GM19468 (cell line): ENCODE measurements at regions not wholly inside any gene's neighbourhood (a gene's known extent, or its start where the extent isn't known, plus 50 kb on each side); places are given as distances from the start of the nearest gene placed in this dataset.

Experiments used
- ATAC-seq: cut with Tn5 transposase; IDR thresholded peaks from one replicate; pipeline ENCODE4 v1.9.1; 2021; ENCODE audit warnings: mild to moderate bottlenecking, moderate library complexity, moderate number of reproducible peaks; ENCODE audit not compliant: unreplicated experiment; ENCODE audit errors: extremely low read depth

DNA sequence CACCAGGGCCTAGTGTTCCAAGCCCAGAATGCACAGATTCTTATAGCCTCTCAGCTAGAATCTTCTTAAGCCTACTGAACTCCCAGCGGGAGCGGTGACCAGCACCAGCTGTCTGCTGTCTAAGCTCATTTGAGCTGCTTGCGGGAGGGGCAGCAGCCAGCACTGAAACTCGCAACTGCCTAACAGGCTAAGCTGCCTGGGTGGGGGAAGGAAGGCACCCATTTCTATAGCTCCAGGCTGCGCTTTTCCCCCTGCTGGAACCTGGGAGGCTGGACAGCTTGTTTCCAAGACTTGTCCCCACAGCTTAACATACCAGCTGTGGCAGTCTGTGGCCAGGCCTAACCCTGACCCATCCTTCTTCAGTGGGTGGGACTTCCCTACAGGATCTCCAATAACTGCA is 512.9 kb downstream of the EFNA5 start:
- ATAC-seq: no peak

DNA sequence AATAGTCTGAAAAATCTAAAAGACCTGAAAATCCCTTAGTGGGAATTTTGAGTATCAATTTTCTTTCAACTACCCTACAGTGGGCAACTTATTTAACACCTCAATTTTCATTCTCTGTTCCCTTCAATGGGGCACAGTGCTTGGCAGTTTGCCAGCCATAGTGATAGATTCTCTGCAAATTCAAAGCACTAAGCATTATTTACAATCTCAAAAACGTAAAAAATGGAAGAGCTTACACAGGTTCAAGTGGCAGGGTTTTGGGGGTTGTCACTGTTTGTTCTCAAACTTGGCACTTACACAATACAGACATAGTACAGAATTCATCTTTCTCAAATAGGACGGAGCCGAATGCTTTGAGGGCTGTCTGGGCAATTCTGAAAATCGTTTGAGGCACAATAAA is 515.0 kb downstream of the EFNA5 start:
- no peak for ATAC-seq

DNA sequence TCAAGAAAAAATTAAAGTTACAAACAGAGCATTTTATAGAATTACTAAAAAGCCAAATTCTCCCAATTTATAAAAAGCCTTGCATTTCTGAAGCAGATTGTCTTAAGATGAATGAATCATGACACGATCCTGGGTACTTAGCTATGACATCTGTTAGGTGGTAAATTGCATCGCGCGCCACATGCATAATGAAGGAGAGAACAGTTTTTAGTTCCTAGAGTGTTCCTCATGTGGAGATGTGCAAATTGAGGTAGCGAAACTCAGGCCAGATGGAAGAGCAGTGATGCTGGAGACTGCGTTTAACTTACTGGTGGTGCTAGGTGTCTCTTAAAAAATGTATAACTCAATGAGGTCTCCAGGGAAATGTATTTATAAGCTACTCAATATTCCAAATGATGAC is 516.1 kb downstream of the EFNA5 start:
- ATAC-seq: no peak

DNA sequence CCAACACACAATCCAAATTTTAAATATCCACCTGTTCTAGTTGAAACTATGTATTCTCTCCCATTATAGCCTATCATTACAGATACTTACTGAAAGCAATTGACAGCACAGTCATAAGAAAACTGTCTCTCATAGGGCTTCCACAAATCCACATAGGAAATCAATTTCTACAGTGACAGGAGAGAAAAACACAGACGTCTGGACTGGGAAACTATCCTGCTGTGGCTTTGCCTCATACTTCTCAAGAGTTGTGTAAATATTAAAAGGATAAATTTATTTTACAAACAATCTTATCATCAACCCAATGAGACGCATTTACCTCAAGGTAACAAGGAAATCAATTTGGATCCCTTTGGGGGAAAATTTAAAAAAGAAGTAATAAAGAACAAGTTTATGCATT is 517.5 kb downstream of the EFNA5 start:
- no peak for ATAC-seq

DNA sequence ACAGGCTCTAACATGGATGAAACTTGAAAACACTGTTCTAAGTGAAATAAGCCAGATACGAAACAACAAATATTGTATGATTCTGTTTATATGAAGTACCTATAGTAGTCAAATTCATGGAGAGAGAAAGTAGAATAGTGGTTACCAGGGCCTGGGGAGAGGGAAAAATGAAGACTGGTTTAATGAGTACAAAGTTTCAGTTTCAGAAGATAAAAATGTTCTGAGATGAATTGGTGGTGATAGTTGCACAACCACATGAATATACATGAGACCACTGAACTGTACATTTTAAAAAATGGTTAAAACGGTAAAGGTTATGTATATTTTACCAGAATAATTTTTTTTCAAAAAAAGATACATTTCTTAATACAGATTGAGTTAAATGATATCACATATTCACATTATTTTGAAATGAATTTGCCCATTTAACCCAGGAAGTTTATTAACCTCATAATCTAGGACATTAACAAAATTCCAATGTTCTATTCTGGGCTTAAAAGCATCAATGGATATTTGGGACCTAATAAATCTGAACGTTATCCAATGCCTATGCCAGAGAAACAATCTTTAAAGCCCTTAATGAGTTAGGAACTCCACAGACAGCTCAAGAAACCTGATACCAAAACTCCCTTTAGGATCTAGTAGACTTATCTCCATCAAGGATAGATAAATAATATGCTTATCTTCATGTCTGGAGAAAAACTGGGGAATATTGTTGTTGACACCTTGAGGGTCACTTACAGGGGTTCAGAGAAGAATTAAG is 521.3 kb downstream of the EFNA5 start:
- peak; percentile 87 for ATAC-seq

DNA sequence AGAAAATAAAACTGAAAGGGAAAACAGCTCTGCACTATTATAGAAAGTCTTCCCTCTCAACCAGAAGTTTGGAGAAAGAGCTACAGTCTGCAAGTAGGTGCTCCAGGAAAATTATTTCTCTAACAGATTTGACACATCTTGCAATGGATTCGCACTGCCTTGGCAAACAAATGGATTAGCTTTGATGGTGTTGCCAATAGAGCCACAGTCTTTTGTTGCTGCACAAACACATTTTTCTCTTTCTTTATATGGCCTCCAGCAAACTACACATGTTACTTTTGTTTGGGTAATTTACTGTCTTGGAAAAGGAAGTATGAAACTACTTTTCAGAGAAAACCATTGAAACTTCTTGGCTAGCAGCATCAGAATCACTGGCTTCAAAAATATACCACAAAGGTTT is 523.1 kb downstream of the EFNA5 start:
- no peak for ATAC-seq

DNA sequence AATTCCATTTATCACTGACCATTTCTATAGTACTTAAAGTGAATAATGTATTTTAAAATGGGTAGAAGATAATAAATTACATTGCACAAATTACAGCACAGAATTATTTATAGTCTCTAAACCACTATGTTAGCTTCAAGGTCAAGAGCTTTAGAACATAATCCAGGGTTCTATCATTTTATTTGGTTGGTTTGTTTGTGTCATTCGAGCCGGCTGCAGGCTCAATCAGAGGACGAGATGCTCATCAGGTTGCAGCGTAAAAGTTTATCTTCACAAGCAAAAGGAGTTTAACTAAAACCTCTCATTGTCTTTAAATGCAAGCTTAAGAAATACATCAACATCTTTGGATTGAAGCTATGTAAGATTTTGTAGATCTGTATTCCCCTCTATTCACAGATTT is 523.8 kb downstream of the EFNA5 start:
- ATAC-seq: no peak

DNA sequence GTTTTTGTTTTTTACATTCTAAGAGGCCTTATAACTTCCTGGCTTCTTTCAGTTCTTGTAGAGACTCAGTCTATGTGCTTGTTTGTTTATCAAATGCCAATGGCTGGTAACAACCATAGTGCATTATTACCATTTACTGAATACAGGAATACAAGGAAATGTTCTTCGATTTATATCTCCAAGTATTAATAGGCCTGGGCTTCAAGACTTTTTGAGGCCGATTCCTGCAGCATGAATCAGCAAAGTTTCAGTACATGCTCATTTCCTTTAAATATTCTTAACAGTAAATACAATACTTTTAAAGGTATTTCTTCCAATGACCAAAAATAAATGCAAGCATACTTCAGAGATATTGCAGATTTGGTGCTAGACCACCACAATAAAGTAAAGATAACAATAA is 535.3 kb downstream of the EFNA5 start:
- no peak for ATAC-seq

- ATAC-seq: no peak
These were observed 535.8 kb downstream of the EFNA5 start for GRCh38 chr5:107134931-107135330.

- ATAC-seq: no peak
These were observed 541.7 kb downstream of the EFNA5 start for GRCh38 chr5:107129051-107129450.

DNA sequence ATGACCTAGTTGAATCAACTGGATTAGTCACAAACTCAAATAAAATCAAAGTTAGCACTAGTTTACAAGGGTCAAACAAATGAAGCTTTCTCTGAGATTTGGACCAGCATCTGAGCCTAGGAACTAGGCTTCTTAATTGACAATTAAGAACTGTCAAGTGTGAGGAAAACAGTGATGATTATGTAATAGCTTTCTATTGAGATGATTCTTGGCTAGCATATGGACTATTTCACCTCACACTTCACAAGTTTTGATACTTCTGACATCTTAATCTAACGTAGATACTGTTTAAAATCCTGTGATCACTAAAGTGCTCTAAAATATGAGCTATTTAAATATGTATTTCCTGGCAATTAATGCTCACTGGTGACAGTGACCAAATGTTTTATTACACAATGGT is 542.9 kb downstream of the EFNA5 start:
- no peak for ATAC-seq

DNA sequence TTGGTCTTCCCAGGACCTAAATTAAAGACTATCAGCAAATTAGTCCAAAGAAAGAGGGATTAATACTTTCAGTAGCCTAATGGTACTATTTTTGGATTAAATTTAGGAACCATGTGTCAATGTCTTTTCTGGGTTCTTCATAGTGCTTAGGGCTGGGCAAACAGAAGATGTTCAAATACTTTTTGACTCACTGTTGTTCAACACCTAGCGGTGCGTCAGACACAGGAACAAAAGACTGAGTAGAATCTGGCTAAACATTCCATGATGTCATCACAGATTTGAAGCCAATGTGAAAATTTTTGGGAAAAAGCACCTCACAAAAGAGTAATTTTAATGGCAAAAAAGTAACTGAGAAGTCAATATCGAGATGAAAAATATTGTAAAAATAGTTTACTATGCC is 544.4 kb downstream of the EFNA5 start:
- ATAC-seq: no peak

DNA sequence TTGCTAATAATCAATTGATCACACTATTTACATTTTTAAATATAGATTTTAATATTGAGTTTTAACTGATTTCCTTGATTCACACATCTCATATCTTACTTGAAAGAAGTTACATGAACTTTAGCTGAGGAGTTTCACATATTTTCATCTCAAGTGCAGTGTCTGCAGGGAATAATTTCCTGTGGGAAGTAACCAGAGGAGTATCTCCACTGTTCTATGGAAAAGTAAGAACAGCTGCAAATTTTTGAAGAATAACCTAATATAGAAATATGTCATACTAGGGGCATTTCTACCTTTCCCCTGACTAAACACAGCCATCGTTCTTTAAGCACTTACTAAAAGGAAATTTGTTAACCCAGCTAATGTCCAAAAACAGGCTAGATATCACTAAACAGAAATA is 546.4 kb downstream of the EFNA5 start:
- ATAC-seq: no peak

- ATAC-seq: no peak
These were observed 547.7 kb downstream of the EFNA5 start for GRCh38 chr5:107123014-107123413.

- no peak for ATAC-seq
These were observed 548.8 kb downstream of the EFNA5 start for GRCh38 chr5:107121793-107122519.

GRCh38 chr5:107119656-107120055 is 551.1 kb downstream of the EFNA5 start:
- ATAC-seq: no peak

- no peak for ATAC-seq
These were observed 552.3 kb downstream of the EFNA5 start for GRCh38 chr5:107118184-107119019.

GRCh38 chr5:107112216-107112615 is 558.5 kb downstream of the EFNA5 start:
- ATAC-seq: no peak

DNA sequence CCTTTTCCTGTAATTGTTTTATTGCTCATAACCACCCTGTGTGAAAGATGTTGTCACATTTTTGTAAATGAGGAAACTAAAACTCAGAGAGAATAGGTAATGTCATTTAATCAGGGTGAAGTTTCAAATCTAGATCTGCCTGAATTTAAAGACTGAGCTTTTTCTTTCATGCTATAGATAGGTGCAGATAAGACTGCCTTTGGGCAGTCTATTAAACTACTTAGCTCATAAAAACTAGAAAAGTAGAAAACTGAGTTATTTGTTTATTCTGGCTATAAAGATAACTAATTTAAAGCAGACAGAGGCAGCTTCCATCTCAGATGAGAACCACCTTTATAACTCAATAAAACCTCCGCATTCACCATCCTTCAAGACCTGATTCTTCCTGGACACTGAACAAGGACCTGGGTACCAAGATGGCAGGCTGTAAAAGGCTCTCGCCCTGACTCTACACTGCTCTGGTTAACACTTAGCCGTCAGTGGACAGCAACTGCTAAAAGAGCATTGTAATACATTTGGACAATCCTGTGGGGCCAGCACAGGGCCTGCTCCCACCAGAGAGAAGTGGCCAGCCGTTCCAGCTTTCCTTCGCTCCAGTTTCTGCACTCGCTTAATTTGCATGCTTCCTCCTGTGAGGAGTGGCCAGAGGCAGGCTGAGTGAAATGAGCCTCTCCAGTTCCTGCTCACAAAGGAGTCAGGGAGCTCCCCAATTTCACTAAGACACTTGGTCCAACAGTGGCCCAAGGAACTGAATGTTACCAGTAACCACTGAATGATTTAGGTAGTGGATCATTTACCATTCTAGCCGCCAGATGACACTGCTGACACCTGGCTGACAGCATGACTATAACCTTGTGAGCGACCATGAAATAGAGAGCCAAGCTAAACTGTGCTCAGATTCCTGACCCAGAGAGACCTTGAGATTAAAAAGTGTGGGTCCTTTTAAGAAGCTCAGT is 566.4 kb downstream of the EFNA5 start:
- peak; percentile 79 for ATAC-seq

GRCh38 chr5:107103522-107103921 is 567.2 kb downstream of the EFNA5 start:
- ATAC-seq: no peak
